GM21423 (cell line): ENCODE measurements at regions not wholly inside any gene's neighbourhood (a gene's known extent, or its start where the extent isn't known, plus 50 kb on each side); places are given as distances from the start of the nearest gene placed in this dataset.
"Not testable (repeated sequence)": the region's sequence is repeated elsewhere in the genome, so short reads cannot be mapped to it uniquely, and the experiment has no call there.

Source experiments
- ATAC-seq: cut with Tn5 transposase; IDR thresholded peaks from one replicate; pipeline ENCODE4 v1.9.1; 2021; ENCODE audit warnings: mild to moderate bottlenecking, moderate library complexity; ENCODE audit not compliant: unreplicated experiment

DNA sequence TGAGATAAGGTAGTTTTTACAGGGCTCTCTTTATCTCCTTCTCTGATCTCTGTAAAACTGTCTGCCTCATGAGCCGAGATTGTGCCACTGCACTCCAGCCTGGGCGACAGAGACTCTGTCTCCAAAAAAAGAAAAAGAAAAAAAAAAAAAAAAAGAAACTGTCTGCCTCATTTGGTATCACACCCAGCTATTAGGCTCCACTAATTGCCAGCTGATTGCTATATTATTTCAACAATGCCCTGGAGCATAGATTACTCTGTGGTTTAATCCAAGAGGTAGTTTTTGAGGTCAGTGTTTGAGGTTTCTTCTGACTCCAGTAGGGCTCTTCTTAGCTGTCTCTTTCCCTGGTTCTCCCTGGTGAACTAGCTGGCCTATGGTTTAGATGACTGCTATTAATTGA lies 268.1 kb upstream of the PLPP4 start:
- ATAC-seq: no peak

GRCh38 chr10:120195984-120196712 lies 260.9 kb upstream of the PLPP4 start:
- no peak for ATAC-seq

DNA sequence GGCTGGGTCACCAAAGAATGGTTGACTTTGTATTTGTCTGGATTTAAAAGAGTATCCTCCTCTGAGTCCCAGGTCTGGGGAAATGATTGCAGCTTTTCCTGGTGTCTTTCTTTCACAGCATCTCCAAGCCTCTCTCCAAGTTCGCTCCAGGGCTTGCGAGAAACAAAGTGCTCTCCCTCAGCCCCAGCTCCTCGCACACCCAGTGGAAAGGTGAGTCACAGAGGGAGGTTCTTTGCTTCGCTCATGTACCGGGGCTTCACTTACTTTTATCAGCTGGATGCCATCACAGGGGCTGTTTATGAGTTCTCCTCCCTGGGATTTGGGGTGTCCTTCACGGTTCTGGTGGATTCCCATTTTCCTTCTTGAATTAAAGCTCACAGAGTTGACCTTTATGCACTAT lies 252.2 kb upstream of the PLPP4 start:
- ATAC-seq: no peak

- no peak for ATAC-seq
These were observed 251.5 kb upstream of the PLPP4 start for GRCh38 chr10:120205368-120206018.

- ATAC-seq: no peak
These were observed 248.5 kb upstream of the PLPP4 start for GRCh38 chr10:120208488-120208887.

DNA sequence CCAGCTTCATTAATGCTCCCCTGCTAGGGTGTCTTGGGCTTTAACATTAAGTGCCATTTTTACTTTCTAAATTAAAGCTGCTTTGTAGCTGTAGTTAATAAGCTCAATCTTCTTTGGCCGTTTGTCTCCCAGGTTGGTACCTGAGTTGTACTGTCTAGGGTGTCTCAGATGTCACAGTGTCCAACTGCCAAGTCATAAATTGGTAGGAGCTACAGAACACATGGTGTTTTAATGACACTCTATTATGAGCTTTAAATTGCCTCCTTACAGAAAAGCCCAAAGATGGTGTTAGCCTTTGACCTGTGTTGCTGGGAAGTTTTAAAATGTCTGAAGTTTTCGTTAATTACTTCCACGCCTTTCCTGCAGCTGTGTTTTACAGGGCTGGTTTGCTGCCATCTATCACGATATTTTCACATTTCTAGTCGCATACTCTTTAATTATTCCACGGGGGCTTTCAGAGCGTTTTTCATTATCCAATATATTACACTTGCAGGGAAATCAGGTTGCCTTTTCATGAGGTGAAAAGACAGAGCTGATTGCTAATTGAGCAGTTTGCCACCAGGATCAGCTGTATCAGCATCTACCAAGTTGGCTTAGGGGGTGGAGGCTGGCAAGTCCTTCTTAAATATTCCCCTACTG lies 247.8 kb upstream of the PLPP4 start:
- no peak for ATAC-seq

- no peak for ATAC-seq
These were observed 244.8 kb upstream of the PLPP4 start for GRCh38 chr10:120212275-120212674.

- ATAC-seq: not testable (repeated sequence)
These were observed 243.7 kb upstream of the PLPP4 start for GRCh38 chr10:120213283-120213682.

DNA sequence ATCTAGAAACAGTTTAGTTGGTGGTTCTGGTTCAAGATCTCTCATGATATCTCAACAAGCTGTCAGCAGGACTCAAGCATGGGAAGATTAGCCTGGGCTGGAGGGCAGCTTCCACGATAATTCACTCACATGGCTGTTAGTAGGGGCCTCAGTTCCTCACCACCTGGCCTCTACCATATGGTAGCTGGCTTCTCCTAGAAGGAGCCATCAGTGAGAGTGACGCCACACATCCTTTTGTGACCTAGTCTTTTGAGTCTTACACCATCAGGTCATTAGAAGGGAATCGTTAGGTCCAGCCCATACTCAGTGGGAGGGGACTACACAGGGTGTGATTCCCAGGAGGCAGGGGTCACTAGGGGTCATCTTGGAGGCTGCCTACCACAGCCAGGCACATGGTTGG lies 239.3 kb upstream of the PLPP4 start:
- no peak for ATAC-seq

DNA sequence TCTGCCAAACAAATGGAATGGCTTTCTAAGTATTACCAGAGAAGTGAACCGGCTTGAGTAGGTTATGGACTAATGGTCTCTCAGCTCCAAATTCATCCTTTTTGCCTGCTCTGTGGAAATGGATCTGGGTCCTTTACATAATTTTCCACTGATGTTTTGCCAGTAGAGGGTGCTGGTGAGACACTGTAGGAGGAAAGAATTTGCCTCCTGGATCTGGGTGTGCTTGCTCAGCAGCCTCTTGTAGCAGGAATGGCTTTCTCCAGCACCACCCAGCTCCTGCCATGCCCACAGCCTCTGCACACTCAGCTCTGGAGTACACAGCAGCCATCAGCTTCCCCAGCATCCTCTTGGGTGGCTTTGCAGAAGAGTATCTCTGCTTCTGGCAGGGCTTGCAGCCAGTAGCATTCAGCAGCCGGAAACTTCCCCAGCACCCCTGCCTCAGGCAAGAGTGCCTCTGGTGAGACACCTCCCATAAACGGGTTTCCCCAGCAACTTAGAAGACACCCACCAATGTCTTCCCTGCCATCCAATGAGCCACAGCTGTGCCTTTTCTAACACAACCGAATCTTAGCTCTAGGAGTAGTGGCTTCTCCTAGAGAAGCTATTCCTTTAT lies 235.0 kb upstream of the PLPP4 start:
- no peak for ATAC-seq

- ATAC-seq: no peak
These were observed 227.4 kb upstream of the PLPP4 start for GRCh38 chr10:120229641-120230040.

- not testable (repeated sequence) for ATAC-seq
These were observed 217.3 kb upstream of the PLPP4 start for GRCh38 chr10:120239695-120240094.

GRCh38 chr10:120251821-120252442 lies 205.1 kb upstream of the PLPP4 start:
- ATAC-seq: no peak

- no peak for ATAC-seq
These were observed 203.9 kb upstream of the PLPP4 start for GRCh38 chr10:120253131-120253530.

GRCh38 chr10:120260456-120260855 lies 196.6 kb upstream of the PLPP4 start:
- no peak for ATAC-seq

DNA sequence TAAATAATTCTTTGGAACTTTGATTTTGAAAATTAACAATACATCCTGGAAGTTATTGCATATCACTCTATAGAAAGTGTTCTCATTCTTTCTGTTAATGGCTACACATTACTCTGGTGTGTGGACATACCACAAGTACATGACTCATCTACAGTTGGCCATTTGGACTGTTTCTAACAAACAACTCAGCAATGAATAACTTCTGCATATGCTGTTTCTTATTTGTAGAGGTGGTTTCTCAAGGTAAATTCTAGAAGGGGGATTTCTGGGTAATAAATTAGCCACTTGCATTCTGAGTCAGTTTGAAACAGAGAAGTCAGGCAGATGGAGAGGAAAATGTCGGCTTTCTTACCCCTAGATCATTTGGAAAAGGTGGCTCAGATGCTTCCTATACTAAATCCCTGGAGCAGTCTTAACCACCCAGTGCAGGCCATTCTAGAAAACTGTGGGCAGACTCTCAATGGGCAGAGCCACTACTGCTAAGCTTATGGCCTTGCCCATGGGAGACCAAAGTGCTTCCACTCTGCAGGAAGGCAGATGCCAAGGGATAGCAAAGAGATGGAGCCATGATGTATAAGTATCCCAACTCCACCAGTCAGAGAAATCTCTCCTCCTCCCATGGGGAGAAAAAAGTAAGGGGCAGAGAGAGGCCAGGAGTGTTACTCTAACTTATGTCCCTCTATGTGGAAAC lies 194.0 kb upstream of the PLPP4 start:
- peak; percentile 85 for ATAC-seq

GRCh38 chr10:120266022-120266421 lies 191.0 kb upstream of the PLPP4 start:
- ATAC-seq: no peak

DNA sequence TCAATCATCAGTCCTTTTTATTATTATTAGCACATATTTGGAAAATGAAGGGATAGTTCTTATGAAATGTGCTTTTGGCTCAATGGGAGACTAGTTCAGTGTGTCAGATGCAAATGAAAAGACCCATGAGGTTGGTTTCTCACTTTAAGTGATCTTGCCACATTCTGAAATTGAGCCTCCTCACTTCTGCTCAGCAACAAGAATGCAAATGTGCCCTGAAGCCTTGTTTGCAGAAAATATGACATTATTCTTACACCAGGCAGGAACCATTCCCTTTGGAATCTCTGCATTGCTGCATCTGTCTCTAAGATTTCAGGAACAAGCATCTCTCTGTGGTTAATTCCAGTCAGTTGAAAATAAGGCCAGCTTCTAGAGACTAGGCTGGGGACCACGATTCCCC lies 186.1 kb upstream of the PLPP4 start:
- no peak for ATAC-seq

- ATAC-seq: no peak
These were observed 185.3 kb upstream of the PLPP4 start for GRCh38 chr10:120271696-120272095.

DNA sequence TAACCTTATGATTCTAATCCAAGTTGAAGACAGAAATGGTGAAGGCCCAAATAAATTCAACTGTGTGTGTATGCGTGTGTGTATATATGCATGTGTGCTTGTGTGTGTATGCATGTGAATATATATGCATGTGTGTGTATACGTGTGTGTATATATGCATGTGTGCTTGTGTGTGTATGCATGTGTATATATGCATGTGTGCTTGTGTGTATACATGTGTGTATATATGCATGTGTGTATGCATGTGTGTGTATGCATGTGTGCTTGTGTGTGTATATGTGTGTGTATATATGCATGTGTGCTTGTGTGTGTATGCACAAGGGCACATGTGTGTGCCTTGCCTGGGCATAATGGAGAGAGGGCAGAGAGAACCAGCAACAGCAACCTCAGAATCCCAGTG lies 184.7 kb upstream of the PLPP4 start:
- ATAC-seq: no peak

- no peak for ATAC-seq
These were observed 179.0 kb upstream of the PLPP4 start for GRCh38 chr10:120278069-120278468.
